HEK293 (cell line): ENCODE measurements at regions not wholly inside any gene's neighbourhood (a gene's known extent, or its start where the extent isn't known, plus 50 kb on each side); places are given as distances from the start of the nearest gene placed in this dataset.

Experiments used
- CTCF ChIA-PET: fragments of 350-600 bp; formaldehyde crosslinking; extraction: SDS; loops from one replicate; lab custom pipeline; 2021; ENCODE audit warnings: antibody characterized with exemption; lab: Yijun Ruan, JAX
- POLR2A ChIA-PET: fragments of 300-600 bp; formaldehyde crosslinking; extraction: SDS; loops from one replicate; lab custom pipeline; 2020; ENCODE audit warnings: antibody characterized with exemption, inconsistent platforms; lab: Yijun Ruan, JAX
- H3K27ac ChIP-seq: fragments of 200-500 bp; sonication (Bioruptor generic); 2 replicates; pipeline ENCODE4 v1.5.1; 2014; ENCODE audit warnings: low read depth, low read length, control low read depth, inconsistent platforms; ENCODE audit errors: extremely low read depth
- H3K36me3 ChIP-seq, 2 experiments: fragments of 200-500 bp in 1 of 2; sonication (Bioruptor generic) in 1 of 2; 1 replicate in 1 of 2; 2 replicates in 1 of 2; pipeline ENCODE4 v1.5.1; 2014 to 2017; ENCODE audit warnings: inconsistent platforms in 2 of 2, low read length in 2 of 2; ENCODE audit not compliant: control insufficient read depth in 2 of 2, insufficient read depth in 1 of 2
- H3K4me1 ChIP-seq: fragments of 200-500 bp; sonication (Bioruptor generic); 2 replicates; pipeline ENCODE4 v1.5.1; 2014; ENCODE audit warnings: mild to moderate bottlenecking, low read length, inconsistent platforms; ENCODE audit not compliant: control insufficient read depth, insufficient read depth
- H3K4me3 ChIP-seq: 2 replicates; pipeline ENCODE4 v1.5.1; 2011; ENCODE audit warnings: low read depth, mild to moderate bottlenecking, control low read depth, low read length, moderate library complexity
- H3K9me3 ChIP-seq: fragments of 200-500 bp; sonication (Bioruptor generic); 2 replicates; pipeline ENCODE4 v1.5.1; 2014; ENCODE audit warnings: low read depth, low read length, inconsistent platforms; ENCODE audit not compliant: control insufficient read depth, insufficient read depth
- GLIS2 ChIP-seq: fragments of 450-650 bp; formaldehyde crosslinking; IDR thresholded peaks from 2 replicates; pipeline ENCODE4 v1.5.1; 2016; ENCODE audit warnings: missing biosample characterization, missing genetic modification characterization
- SP7 ChIP-seq: fragments of 450-650 bp; formaldehyde crosslinking; IDR thresholded peaks from 2 replicates; pipeline ENCODE4 v1.5.1; 2016; ENCODE audit warnings: missing biosample characterization, missing genetic modification characterization
- ZBTB8A ChIP-seq: fragments of 450-650 bp; formaldehyde crosslinking; IDR thresholded peaks from 2 replicates; pipeline ENCODE4 v1.5.1; 2016; ENCODE audit warnings: missing biosample characterization, missing genetic modification characterization
- ZNF133 ChIP-seq: fragments of 450-650 bp; formaldehyde crosslinking; IDR thresholded peaks from 2 replicates; pipeline ENCODE4 v1.5.1; 2016; ENCODE audit warnings: missing biosample characterization, missing genetic modification characterization
- ZNF169 ChIP-seq: fragments of 450-650 bp; formaldehyde crosslinking; IDR thresholded peaks from 2 replicates; pipeline ENCODE4 v1.5.1; 2016; ENCODE audit warnings: missing biosample characterization, missing genetic modification characterization
- ZNF23 ChIP-seq: fragments of 450-650 bp; formaldehyde crosslinking; IDR thresholded peaks from 2 replicates; pipeline ENCODE4 v1.5.1; 2016; ENCODE audit warnings: missing biosample characterization, missing genetic modification characterization, borderline replicate concordance
- ZNF239 ChIP-seq: fragments of 450-650 bp; formaldehyde crosslinking; IDR thresholded peaks from 2 replicates; pipeline ENCODE4 v1.5.1; 2016; ENCODE audit warnings: missing biosample characterization, missing genetic modification characterization
- ZNF423 ChIP-seq: fragments of 450-650 bp; formaldehyde crosslinking; IDR thresholded peaks from 2 replicates; pipeline ENCODE4 v1.5.1; 2016; ENCODE audit warnings: missing biosample characterization, missing genetic modification characterization
- ZNF530 ChIP-seq: fragments of 450-650 bp; formaldehyde crosslinking; IDR thresholded peaks from 2 replicates; pipeline ENCODE4 v1.5.1; 2016; ENCODE audit warnings: low read depth, missing biosample characterization, missing genetic modification characterization
- ZNF549 ChIP-seq: fragments of 450-650 bp; IDR thresholded peaks from 2 replicates; pipeline ENCODE4 v1.5.1; 2018; ENCODE audit warnings: missing biosample characterization, missing genetic modification characterization, mild to moderate bottlenecking, inconsistent platforms, moderate library complexity
- ZNF555 ChIP-seq: fragments of 450-650 bp; formaldehyde crosslinking; conservative IDR thresholded peaks from 2 replicates; pipeline ENCODE4 v1.5.1; 2017; ENCODE audit warnings: missing biosample characterization, mild to moderate bottlenecking, missing genetic modification characterization, inconsistent platforms
- ZNF571 ChIP-seq: fragments of 450-650 bp; formaldehyde crosslinking; IDR thresholded peaks from 2 replicates; pipeline ENCODE4 v1.5.0; 2017; ENCODE audit warnings: missing biosample characterization, missing genetic modification characterization
- ZNF654 ChIP-seq: fragments of 450-650 bp; formaldehyde crosslinking; IDR thresholded peaks from 2 replicates; pipeline ENCODE4 v1.5.1; 2016; ENCODE audit warnings: low read depth, missing biosample characterization, missing genetic modification characterization
- ZNF660 ChIP-seq: fragments of 450-650 bp; IDR thresholded peaks from 2 replicates; pipeline ENCODE4 v1.5.1; 2018; ENCODE audit warnings: missing biosample characterization, mild to moderate bottlenecking, missing genetic modification characterization
- ZNF768 ChIP-seq: fragments of 450-650 bp; formaldehyde crosslinking; IDR thresholded peaks from 2 replicates; pipeline ENCODE4 v1.5.1; 2018; ENCODE audit warnings: missing biosample characterization, mild to moderate bottlenecking, missing genetic modification characterization
- ZNF776 ChIP-seq: fragments of 450-650 bp; formaldehyde crosslinking; IDR thresholded peaks from 2 replicates; pipeline ENCODE4 v1.5.0; 2017; ENCODE audit warnings: missing biosample characterization, missing genetic modification characterization, borderline replicate concordance
- ZNF830 ChIP-seq: fragments of 450-650 bp; IDR thresholded peaks from 2 replicates; pipeline ENCODE4 v1.5.0; 2018; ENCODE audit warnings: missing biosample characterization, missing genetic modification characterization, low read depth, mild to moderate bottlenecking, moderate library complexity
- TF ChIP-seq, protein P1 (sequence below): fragments of 450-650 bp; formaldehyde crosslinking; IDR thresholded peaks from 2 replicates; pipeline ENCODE4 v1.5.1; 2017; ENCODE audit warnings: missing biosample characterization, missing genetic modification characterization
- TF ChIP-seq, protein P2 (sequence below): fragments of 450-650 bp; formaldehyde crosslinking; IDR thresholded peaks from 2 replicates; pipeline ENCODE4 v1.5.1; 2016; ENCODE audit warnings: missing biosample characterization, missing genetic modification characterization, borderline replicate concordance

DNA sequence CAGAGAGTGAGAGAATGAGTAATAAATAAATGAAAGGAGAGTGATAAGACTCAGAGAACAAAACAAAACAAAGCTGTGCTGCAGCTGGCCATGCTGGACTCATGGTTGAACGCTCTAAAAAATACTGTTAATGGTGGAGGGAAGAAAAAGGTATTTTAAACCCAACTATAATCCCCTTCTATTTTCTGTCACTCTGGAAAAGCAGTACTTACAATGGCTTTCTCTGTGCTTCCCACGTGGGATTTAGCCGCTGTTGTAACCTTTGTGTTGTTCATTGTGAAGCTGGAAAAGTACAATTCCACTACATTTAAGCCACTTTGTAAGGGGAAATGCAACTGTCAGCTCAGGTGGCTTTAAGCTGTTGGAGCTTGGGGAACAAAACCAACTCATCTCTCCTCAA lies 917.7 kb downstream of the IGSF11 start:
- Histone ChIP-seq H3K4me1 (no peaks in the 10 kb centered on the region), H3K9me3 (no peaks in the 10 kb centered on the region), H3K4me3 (no peak overlapping the region), H3K27ac (no peak overlapping the region), H3K36me3 (no peaks in the 10 kb centered on the region)
- POLR2A ChIA-PET, result no interaction called here
- CTCF ChIA-PET, result no interaction called here
- TF ChIP-seq ZNF571 (no peak), ZNF530 (tag by site-specific recombination) (no peak), ZNF830 (tag by site-specific recombination) (no peak), ZNF169 (tag by site-specific recombination) (no peak)

DNA sequence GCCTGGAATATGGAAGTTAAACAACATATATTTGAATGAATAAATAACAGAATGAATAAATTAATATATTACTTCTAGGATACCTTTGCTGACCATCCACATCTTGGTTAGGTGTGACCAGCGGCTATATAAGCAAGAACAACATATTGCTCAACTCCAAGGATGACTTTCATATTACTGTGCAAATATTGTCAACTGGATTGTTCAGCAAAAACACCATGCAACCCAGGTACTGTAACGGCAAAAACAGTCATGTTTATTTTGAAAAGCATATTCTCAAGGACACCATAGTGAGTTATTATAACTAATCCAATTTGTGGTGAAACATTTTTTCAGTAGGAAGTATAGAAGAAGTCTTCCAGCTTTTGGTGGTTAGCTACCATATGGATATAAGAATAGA lies 907.9 kb downstream of the IGSF11 start:
- no peaks in the 10 kb centered on the region for H3K4me1 ChIP-seq
- no peak overlapping the region for H3K27ac ChIP-seq
- H3K4me3 ChIP-seq, result no peak overlapping the region
- ChIA-PET CTCF (interaction anchor here (0.7 kb wide), 1 partner anchor 425 kb away, joined by 3 read pairs; no protein-coding TSS in a partner anchor), POLR2A (no interaction called here)
- no peak for TF ChIP-seq SP7 (tag by site-specific recombination)
- TF ChIP-seq ZBTB8A, result no peak
- TF ChIP-seq ZNF555, result no peak
- TF ChIP-seq ZNF660 (tag by site-specific recombination), result no peak
- TF ChIP-seq GLIS2 (tag by site-specific recombination), result no peak
- no peaks in the 10 kb centered on the region for H3K36me3 ChIP-seq
- H3K9me3 ChIP-seq, result no peaks in the 10 kb centered on the region

DNA sequence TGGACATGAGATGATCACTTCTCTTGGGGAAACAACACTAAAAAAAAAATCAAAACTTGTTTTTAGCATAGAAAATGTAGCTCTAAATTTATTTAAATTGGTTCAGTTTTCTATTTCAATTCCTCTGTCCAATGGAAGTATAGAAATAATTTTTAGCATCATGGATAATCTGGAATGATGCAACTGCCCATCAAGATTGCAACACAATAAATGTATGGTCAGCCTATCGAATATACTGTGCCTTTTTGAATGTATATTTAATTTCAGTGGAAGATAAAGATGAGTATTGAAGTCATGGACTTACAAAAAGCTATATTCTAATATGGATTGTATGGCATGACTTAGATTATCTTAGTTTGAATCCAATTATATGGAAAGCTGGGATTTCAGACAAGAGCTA lies 906.7 kb downstream of the IGSF11 start:
- POLR2A ChIA-PET, result no interaction called here
- no peak for TF ChIP-seq ZNF830 (tag by site-specific recombination)
- TF ChIP-seq ZNF423, result no peak
- TF ChIP-seq ZNF768, result no peak
- TF ChIP-seq ZNF23, result no peak
- TF ChIP-seq, protein P1, sequence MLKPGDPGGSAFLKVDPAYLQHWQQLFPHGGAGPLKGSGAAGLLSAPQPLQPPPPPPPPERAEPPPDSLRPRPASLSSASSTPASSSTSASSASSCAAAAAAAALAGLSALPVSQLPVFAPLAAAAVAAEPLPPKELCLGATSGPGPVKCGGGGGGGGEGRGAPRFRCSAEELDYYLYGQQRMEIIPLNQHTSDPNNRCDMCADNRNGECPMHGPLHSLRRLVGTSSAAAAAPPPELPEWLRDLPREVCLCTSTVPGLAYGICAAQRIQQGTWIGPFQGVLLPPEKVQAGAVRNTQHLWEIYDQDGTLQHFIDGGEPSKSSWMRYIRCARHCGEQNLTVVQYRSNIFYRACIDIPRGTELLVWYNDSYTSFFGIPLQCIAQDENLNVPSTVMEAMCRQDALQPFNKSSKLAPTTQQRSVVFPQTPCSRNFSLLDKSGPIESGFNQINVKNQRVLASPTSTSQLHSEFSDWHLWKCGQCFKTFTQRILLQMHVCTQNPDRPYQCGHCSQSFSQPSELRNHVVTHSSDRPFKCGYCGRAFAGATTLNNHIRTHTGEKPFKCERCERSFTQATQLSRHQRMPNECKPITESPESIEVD (tag by site-specific recombination), result no peak
- TF ChIP-seq ZNF549 (tag by site-specific recombination), result no peak
- TF ChIP-seq, protein P2, sequence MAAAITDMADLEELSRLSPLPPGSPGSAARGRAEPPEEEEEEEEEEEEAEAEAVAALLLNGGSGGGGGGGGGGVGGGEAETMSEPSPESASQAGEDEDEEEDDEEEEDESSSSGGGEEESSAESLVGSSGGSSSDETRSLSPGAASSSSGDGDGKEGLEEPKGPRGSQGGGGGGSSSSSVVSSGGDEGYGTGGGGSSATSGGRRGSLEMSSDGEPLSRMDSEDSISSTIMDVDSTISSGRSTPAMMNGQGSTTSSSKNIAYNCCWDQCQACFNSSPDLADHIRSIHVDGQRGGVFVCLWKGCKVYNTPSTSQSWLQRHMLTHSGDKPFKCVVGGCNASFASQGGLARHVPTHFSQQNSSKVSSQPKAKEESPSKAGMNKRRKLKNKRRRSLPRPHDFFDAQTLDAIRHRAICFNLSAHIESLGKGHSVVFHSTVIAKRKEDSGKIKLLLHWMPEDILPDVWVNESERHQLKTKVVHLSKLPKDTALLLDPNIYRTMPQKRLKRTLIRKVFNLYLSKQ (tag by site-specific recombination), result no peak
- no peak for TF ChIP-seq ZNF654 (tag by site-specific recombination)
- TF ChIP-seq ZNF776, result no peak
- no peak for TF ChIP-seq ZNF133
- TF ChIP-seq ZNF239 (tag by site-specific recombination), result no peak
- no peaks in the 10 kb centered on the region for H3K9me3 ChIP-seq
- H3K4me1 ChIP-seq, result no peaks in the 10 kb centered on the region
- no peak overlapping the region for H3K27ac ChIP-seq
- CTCF ChIA-PET, result no interaction called here
- no peak overlapping the region for H3K4me3 ChIP-seq
- no peaks in the 10 kb centered on the region for H3K36me3 ChIP-seq
